ENCODE measurements at regions not wholly inside any gene's neighbourhood (a gene's known extent, or its start where the extent isn't known, plus 50 kb on each side); places are given as distances from the start of the nearest gene placed in this dataset.
"Not testable (repeated sequence)": the region's sequence is repeated elsewhere in the genome, so short reads cannot be mapped to it uniquely, and the experiment has no call there.

DNA sequence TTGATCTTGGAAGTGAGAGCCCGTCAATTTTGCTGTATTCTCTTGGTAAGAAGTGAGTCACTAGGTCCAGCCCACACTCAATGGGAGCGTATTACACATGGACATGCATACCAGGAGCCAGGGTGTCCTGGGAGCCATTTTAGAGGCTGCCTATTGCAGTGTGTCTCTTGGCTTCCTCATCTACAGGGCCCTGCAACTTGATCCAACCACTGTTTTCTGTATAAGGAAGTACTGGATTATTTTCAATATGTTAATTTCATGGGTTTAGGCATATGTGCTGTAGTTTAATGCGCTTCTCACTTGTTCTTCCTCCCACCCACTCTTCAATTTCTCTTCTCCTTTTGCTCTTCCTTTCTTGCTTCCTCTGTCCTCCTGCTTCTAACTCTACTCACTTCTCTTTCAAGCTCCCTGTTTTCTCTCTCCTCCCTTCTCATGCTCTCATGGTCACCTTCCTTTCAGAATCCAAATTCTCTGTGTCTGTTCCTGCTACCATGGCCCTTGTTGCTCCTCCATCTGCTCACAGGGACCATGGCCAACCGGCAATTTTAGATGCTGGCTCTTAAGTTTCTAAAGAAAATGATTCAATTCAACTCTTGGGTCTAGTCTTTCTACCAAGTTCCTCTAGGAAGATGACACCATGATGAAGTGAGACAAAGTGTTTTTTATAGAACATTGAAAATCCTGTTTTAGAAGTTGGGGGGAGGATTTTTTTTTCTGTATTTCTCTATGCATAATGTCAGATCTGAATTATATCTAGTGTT, 152.0 kb upstream of the ZEB2 start:
- peak; percentile 84 for DNase-seq

DNA sequence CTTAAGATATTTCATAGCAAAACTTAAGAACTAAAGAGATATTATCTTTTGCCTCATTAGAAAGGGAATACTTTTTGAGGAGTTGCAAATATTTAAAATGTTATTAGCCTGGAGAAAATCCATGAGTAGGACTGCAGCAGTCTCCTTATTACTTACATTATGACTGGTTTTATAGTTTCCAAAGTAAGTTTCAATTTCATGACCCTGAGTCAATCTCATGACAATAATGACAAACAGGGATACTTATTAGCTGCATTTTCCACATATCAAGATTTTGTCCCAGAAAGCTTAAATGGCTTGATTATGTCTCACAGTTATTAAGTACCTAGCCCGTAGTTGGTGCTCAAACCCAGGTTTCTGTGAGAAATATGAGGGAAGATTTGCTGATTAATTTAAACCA, 150.8 kb upstream of the ZEB2 start:
- DNase-seq = peak; percentile 81

GRCh38 chr2:144670080-144670479, 150.2 kb upstream of the ZEB2 start:
- DNase-seq = no peak

GRCh38 chr2:144669196-144669987, 149.5 kb upstream of the ZEB2 start:
- DNase-seq = no peak

DNA sequence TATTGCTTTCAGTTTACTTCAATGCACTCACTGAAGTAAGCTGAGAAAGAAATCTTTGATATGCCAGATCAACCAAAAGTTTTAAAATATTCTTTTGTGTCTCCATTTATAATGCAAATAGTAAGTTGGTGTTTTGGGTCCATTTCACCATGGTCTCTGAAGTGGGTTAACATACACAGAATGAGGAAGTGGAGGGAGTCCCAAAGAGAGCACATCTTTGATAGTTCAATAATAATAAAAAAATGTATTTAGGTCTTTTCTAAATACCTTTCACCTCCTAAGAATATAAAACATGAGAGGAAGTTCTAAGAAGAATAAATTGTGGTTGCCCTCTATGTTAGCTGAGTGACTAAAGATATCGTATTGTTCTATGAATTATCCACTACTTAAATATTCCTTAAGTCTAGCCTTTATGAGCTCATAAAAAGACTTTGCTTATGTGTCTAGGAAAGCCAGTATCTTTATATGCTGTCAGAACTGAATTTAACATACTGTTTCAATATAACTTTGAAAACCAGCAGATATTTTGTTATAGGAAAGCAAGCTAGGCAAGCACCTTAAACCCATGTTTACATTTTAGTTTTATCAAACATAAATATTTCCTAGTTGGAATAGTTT, 148.7 kb upstream of the ZEB2 start:
- DNase-seq = no peak

DNA sequence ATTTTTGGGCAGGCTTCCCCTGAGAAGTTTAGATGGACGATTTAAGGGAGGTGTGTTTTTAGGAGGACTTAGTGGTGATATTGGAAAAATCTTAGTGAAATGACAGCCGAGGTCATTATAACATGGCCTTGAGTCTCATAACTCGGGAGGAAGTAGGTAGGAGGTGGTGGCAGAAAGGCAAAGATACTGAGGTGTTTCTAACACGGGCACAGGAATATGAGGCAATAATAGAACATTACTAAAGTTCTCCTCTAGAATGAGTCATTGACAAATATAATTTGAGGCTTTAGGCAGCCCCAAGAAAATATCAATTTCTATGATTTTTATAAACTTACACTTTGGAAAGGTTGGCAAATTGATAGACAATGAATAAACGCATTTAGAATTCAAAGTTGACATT, 146.1 kb upstream of the ZEB2 start:
- peak; percentile 39 for DNase-seq

DNA sequence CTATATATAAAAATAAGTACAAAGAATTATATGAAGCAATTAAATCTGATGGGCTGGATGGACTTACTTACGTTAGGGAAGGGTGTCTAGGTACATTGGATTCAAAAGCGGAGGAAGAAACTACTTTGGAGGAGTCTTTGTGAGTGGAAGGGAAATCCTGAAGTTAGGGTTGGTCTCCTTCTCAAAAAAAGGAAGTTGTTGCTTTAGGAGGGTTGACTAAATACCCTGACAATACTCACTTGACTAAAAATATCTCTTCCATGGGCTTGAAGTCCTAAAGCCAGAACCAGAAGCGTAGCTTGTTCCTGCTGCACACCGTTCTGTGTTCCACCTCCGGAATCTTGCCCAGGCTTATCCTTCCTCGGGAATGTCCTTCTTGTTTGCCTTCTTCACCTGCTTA, 143.3 kb upstream of the ZEB2 start:
- DNase-seq = peak; percentile 79

- peak; percentile 87 for DNase-seq
Observed at GRCh38 chr2:144660518-144661316, 140.8 kb upstream of the ZEB2 start.

- peak; percentile 96 for DNase-seq
Observed at GRCh38 chr2:144659731-144660275, 139.9 kb upstream of the ZEB2 start.

- DNase-seq = no peak
Observed at GRCh38 chr2:144654523-144654922, 134.6 kb upstream of the ZEB2 start.

DNA sequence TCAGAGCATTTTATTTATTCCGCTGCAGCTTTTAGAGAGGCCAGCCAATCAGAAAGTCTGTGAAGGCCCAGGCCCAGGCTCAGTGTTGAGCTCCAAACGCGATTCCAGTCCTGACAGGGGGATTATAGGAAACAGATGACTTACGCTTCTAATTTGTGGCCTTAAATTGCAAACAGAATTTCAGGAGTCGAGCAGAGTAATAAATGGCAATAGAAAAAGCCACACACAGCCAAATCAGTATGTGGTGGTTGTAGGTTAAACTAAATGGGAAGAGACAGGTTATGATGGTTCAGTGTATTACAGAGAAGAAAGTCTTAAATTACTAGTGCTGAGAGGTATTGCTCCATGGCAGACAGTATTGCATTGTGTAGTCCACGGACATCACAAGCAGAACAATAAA, 131.0 kb upstream of the ZEB2 start:
- DNase-seq = no peak

- DNase-seq = no peak
Observed at GRCh38 chr2:144648837-144649465, 129.0 kb upstream of the ZEB2 start.

- DNase-seq = peak; percentile 83
Observed at GRCh38 chr2:144645083-144645778, 125.3 kb upstream of the ZEB2 start.

DNA sequence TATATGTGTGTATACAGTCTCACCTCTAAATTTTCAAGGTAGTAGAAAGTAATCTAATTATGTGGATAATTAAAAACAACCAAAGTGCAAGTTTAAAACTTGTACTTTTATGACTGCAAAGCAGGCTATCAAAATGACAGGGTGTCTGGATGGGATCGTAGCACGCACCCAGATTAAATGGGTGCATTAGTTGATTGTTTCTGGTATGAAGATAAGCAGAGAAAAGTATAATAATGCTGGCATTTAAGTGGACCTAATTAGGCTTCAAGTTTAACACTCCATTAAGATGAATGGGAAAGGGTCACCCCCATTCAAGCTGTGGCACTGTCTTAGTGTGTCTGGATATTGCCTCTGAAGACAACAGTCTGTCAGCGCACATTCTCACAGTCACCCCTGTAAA, 124.6 kb upstream of the ZEB2 start:
- DNase-seq = no peak

DNA sequence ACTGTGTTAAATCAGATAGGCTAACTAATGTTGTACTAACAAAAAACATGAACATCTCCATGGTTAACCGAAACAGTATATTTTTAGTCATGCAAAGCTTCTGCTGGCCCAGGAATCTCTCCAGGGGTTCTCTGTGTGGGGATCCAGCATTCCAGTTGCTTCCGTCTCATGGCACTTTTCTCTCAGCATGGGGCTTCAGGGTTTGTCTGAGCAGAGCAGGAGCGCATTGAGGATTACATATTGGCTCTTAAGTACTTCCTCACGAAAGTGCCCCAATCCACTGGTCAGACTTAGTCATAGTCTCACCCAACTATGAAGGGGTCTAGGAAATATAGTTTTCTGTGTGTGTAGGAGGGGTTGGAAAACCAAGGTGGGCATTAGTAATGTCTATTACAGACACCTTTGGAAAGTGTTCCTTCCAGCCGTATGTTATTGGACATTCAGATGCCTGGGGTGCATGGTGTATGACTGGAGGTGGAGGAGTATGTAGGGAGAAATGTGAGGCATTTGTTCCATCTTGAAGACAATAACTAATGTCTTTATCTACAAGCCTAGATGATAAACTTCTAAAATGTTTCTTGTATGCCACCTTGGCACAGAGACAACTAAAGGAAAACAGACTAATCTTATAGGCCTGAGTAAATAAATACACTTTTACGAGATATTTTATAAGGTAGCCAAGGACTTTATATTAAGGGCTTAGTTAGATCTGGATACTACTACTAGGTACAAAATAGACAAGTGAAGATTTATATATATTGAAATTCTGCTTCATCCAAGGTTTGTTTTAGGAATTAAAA, 123.8 kb upstream of the ZEB2 start:
- no peak for DNase-seq

GRCh38 chr2:144642856-144643255, 122.9 kb upstream of the ZEB2 start:
- DNase-seq = no peak

GRCh38 chr2:144642131-144642530, 122.2 kb upstream of the ZEB2 start:
- DNase-seq = no peak

DNA sequence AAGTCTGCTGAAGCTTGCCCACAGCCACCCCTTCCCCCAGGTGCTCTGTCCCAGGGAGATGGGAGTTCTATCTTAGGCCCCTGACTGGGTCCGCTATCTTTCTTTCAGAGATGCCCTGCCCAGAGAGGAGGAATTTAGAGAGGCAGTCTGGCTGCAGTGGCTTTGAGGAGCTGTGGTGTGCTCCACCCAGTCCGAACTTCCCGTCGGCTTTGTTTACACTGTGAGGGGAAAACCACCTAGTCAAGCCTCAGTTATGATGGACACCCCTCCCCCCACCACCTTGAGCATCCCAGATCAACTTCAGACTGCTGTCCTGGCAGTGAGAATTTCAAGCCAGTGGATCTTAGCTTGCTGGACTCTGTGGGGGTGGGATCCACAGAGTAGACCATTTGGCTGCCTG, 118.3 kb upstream of the ZEB2 start:
- not testable (repeated sequence) for DNase-seq

GRCh38 chr2:144636860-144637259, 116.9 kb upstream of the ZEB2 start:
- not testable (repeated sequence) for DNase-seq

DNA sequence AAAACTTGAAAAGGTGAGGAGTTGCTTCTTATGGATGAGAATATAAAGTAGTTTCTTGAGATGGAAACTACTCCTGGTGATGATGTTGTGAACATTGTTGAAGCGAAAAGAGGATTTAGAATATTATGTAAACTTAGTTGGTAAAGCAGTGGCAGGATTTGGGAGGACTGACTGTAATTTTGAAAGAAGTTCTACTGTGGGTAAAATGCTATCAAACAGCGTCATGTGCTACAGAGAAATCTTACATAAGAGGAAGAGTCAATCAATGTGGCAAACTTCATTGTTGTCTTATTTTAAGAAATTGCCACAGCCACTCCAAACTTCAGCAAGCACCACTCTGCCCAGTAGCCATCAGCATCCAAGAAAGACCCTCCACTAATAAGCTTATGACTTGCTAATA, 112.9 kb upstream of the ZEB2 start:
- DNase-seq = no peak

DNA sequence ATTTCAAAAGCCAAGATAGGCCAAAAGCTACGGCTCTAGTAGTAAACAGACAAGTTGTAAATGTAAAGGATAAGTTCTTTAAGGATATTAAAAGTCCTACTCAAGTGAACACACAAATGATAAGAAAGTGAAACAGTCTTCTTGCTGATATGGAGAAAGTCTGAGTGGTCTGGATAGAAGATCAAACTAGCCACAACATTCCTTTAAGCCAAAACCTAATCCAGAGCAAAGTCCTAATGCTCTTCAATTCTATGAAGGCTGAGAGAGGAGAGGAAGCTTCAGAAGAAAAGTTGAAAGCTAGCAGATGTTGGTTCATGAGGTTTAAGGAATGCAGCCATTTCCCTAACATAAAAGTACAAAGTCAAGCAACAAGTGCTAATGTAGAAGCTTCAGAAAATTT, 111.7 kb upstream of the ZEB2 start:
- no peak for DNase-seq
